WERI-Rb-1 (cell line): ENCODE measurements at regions not wholly inside any gene's neighbourhood (a gene's known extent, or its start where the extent isn't known, plus 50 kb on each side); places are given as distances from the start of the nearest gene placed in this dataset.

Source experiments
- DNase-seq: peaks from one replicate; pipeline ENCODE4 v3.0.0-alpha.2; 2020
- H3K27ac ChIP-seq: fragments of 250-450 bp; sonication (Bioruptor Pico); 2 replicates; pipeline ENCODE4 v1.5.1; 2020; ENCODE audit warnings: mild to moderate bottlenecking, moderate library complexity
- H3K27me3 ChIP-seq: fragments of 250-450 bp; sonication (Bioruptor Pico); 2 replicates; pipeline ENCODE4 v1.5.1; 2021; ENCODE audit warnings: mild to moderate bottlenecking, low read depth, moderate library complexity; ENCODE audit not compliant: insufficient read depth, severe bottlenecking
- H3K36me3 ChIP-seq: fragments of 250-450 bp; sonication (Bioruptor Pico); 2 replicates; pipeline ENCODE4 v1.5.1; 2020; ENCODE audit warnings: mild to moderate bottlenecking, moderate library complexity
- H3K4me3 ChIP-seq: 2 replicates; pipeline ENCODE4 v1.5.1; 2011; ENCODE audit warnings: low read depth, mild to moderate bottlenecking, control low read depth, low read length
- H3K9me3 ChIP-seq: fragments of 250-450 bp; sonication (Bioruptor Pico); 2 replicates; pipeline ENCODE4 v1.5.1; 2021; ENCODE audit warnings: mild to moderate bottlenecking, moderate library complexity; ENCODE audit not compliant: severe bottlenecking
- TF ChIP-seq, protein P1 (sequence below): IDR thresholded peaks from 2 replicates; pipeline ENCODE4 v1.5.1; 2011; ENCODE audit warnings: low read depth, mild to moderate bottlenecking, control low read depth, inconsistent platforms, low read length

DNA sequence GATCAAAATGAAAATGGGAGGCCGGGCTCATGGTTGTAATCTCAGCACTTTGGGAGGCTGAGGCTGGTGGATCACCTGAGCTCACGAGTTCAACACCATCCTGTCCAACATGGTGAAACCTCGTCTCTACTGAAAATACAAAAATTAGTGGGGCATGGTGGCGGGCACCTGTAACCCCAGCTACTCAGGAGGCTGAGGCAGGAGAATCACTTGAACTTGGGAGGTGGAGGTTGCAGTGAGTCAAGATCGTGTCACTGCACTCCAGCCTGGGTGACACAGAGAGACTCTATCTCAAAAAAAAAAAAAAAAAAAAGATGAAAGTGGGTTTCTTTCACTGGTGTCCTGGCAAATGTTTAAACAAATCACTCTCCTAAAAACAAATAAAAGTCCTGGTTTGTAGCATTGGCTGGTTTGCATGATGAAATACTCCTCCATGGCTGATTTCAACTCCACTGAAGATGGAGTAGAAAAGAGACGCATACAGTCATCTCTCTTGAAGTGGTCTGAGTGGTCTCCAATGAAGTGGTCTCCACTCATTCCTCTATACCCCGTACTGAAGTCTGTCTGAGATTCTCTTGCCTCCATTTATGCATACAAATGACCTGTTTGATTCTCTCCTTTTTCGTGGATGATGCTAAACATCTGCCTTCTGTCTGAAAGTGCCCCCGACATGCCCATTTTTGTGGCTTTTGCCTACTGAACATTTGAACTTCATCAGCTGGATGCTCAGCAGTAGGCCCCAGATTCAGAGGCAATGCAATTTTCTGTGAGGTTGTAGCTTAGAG lies 153.0 kb upstream of the FAM20A start:
- Histone ChIP-seq H3K27me3 (no peaks in the 10 kb centered on the region), H3K36me3 (no peaks in the 10 kb centered on the region), H3K27ac (no peak overlapping the region), H3K9me3 (peaks cover 8% of the 10 kb centered on the region), H3K4me3 (no peak overlapping the region)
- no peak for DNase-seq
- TF ChIP-seq, protein P1, sequence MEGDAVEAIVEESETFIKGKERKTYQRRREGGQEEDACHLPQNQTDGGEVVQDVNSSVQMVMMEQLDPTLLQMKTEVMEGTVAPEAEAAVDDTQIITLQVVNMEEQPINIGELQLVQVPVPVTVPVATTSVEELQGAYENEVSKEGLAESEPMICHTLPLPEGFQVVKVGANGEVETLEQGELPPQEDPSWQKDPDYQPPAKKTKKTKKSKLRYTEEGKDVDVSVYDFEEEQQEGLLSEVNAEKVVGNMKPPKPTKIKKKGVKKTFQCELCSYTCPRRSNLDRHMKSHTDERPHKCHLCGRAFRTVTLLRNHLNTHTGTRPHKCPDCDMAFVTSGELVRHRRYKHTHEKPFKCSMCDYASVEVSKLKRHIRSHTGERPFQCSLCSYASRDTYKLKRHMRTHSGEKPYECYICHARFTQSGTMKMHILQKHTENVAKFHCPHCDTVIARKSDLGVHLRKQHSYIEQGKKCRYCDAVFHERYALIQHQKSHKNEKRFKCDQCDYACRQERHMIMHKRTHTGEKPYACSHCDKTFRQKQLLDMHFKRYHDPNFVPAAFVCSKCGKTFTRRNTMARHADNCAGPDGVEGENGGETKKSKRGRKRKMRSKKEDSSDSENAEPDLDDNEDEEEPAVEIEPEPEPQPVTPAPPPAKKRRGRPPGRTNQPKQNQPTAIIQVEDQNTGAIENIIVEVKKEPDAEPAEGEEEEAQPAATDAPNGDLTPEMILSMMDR: no peak

DNA sequence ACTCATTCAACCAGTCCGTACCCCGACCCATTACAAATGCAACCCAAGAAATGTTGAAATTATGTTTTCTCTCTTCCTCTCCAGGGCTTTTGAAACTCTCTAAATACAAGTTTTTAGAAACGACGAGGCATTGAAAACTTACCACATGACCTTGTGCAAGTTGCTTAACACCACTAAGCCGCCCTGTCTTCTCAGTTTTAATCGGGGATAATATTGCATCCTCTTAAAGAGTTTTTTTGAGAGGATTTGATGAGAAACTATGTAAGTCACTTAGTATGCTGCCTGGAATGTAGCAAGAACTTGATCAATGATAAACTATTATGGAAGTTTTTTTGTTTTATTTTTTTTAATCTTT lies 149.0 kb upstream of the FAM20A start:
- Histone ChIP-seq H3K9me3 (peaks cover 9% of the 10 kb centered on the region), H3K27me3 (no peaks in the 10 kb centered on the region), H3K4me3 (peak overlapping the region; percentile 18), H3K36me3 (no peaks in the 10 kb centered on the region), H3K27ac (peak overlapping the region; percentile 53)
- no peak for DNase-seq
- TF ChIP-seq, protein P1: no peak

DNA sequence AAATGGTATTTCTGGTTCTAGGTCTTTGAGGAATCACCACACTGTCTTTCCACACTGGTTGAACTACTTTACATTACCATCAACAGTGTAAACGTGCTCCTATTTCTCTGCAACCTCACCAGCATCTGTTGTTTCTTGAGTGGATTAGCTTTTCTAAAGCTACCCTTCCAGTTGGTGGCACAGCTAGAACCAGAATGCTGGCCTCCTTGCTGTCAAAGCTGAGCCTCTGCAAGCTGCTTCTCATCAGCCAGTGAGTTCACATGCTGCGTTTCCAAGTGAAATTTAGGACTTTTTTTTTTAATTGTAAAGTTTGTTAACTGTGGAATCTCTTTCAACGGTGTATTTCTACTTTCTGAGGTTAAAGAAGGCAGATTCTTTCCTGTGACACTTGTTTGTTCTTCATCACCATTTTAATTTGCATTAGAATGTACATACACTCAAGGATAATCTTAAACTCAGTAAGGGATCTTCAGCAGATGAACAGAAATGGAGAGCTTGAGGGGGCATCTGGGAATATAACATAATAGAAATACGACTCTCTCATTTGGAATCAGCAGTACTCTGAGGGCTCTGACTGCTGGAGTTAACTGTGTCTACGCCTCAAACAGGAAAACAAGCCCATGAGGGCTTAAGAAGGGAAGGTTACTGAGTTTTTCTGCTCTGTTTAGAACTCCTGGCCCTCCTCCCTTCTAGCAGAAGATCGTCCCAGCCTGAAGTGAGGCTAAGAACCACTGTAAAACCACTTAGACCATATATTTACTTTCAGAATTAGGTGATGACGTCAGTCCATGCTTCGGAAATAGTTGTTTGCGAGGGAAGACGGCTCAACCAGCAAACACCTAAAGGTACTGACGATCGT lies 148.4 kb upstream of the FAM20A start:
- H3K27me3 ChIP-seq: no peaks in the 10 kb centered on the region
- H3K27ac ChIP-seq: peak overlapping the region; percentile 53
- DNase-seq: peak; percentile 64
- peaks cover 14% of the 10 kb centered on the region for H3K9me3 ChIP-seq
- TF ChIP-seq, protein P1: no peak
- H3K36me3 ChIP-seq: no peaks in the 10 kb centered on the region
- peak overlapping the region; percentile 18 for H3K4me3 ChIP-seq

DNA sequence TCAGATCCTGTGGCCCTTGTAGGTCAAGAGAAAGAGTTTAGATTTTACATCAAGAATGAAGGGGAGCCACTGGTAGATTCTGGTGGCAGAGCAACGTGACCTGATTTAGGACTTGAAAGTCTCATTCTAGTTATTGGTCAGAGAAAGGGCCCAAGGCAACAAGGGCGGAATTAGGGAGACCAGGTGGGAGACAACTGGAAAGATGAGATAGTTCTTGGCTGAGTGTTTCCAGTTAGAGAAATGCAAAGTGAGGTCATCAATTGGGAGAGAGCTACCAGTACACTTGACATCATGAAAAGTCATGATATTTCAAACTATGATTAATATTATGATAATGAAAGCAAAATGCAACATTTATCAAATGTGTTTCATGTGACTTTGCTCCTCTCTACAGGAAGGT lies 147.2 kb upstream of the FAM20A start:
- DNase-seq: no peak
- TF ChIP-seq, protein P1: no peak
- H3K27ac ChIP-seq: no peak overlapping the region
- no peak overlapping the region for H3K4me3 ChIP-seq
- H3K36me3 ChIP-seq: no peaks in the 10 kb centered on the region
- no peaks in the 10 kb centered on the region for H3K27me3 ChIP-seq
- peaks cover 15% of the 10 kb centered on the region for H3K9me3 ChIP-seq

DNA sequence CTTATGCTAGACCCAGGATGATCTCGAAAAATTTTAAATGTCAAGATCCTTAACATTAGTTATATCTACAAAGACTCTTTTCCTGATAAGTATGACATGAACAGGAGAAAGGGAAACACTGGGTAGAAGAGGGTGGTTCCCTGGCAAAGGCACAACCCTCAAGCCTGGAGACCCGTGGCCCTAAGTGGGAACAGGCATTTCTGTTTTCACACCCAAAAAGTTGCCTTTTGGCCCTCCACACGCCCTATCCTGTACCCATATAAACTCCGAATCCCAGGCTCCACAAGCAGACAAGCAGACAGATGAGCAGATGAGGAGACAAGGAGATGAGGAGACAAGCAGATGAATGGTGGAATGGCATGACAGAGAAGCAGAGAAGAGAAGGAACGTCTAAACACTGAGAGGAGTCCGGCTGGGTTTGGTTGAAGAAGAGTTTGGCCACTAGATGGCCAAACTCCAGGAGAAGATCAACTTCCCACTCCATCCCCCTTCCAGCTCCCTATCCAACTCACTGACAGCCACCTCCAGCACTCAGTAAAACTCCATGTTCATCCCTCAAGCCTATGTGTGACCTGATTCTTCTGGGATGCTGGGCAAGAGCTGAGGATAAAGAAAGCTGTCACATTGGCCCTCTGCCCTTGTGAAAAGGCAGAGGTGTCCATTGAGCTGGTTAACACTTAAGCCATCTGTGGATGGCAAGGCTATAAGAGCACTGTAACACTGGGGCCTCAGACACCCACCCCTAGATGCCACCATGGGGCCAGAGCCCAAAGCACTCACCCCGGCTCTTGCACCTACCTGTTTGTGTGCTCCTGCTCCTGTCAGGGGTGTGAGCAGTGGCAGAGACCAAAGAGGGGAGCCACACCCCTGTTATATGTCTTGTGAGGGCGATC lies 139.6 kb upstream of the FAM20A start:
- TF ChIP-seq, protein P1: peak; percentile 60
- peaks cover 20% of the 10 kb centered on the region for H3K9me3 ChIP-seq
- no peak for DNase-seq
- H3K27ac ChIP-seq: no peak overlapping the region
- no peaks in the 10 kb centered on the region for H3K27me3 ChIP-seq
- H3K4me3 ChIP-seq: no peak overlapping the region
- no peaks in the 10 kb centered on the region for H3K36me3 ChIP-seq
